Mesodermal cell (in vitro differentiated cells): ENCODE measurements at regions not wholly inside any gene's neighbourhood (a gene's known extent, or its start where the extent isn't known, plus 50 kb on each side); places are given as distances from the start of the nearest gene placed in this dataset.

ENCODE experiments used
- H3K27ac ChIP-seq: 2 replicates; pipeline ENCODE4 v1.7.0; 2013; ENCODE audit warnings: mild to moderate bottlenecking, low read depth, low read length, moderate library complexity; ENCODE audit not compliant: severe bottlenecking
- H3K36me3 ChIP-seq: 2 replicates; pipeline ENCODE4 v1.7.1; 2013; ENCODE audit warnings: mild to moderate bottlenecking, low read length, moderate library complexity; ENCODE audit not compliant: control insufficient read depth, insufficient read depth
- H3K4me1 ChIP-seq: one replicate; pipeline ENCODE4 v1.7.1; 2013; ENCODE audit warnings: mild to moderate bottlenecking, low read length; ENCODE audit not compliant: insufficient read depth, control insufficient read depth, poor library complexity, severe bottlenecking
- H3K4me3 ChIP-seq: 2 replicates; pipeline ENCODE4 v1.7.0; 2013; ENCODE audit warnings: low read length, control low read depth, mild to moderate bottlenecking; ENCODE audit not compliant: insufficient read depth, poor library complexity, severe bottlenecking; ENCODE audit errors: extremely low read depth
- H3K9me3 ChIP-seq: 2 replicates; pipeline ENCODE4 v1.7.1; 2013; ENCODE audit warnings: mild to moderate bottlenecking, low read length, moderate library complexity; ENCODE audit not compliant: control insufficient read depth
- WGBS, 2 experiments: methylation state at CpG; one replicate each; pipeline ENCODE4 v1.1.5; 2013; ENCODE audit warnings: missing lambda C conversion rate in 2 of 2; ENCODE audit not compliant: insufficient coverage in 2 of 2; 5-methylcytosine and 5-hydroxymethylcytosine counted together

DNA sequence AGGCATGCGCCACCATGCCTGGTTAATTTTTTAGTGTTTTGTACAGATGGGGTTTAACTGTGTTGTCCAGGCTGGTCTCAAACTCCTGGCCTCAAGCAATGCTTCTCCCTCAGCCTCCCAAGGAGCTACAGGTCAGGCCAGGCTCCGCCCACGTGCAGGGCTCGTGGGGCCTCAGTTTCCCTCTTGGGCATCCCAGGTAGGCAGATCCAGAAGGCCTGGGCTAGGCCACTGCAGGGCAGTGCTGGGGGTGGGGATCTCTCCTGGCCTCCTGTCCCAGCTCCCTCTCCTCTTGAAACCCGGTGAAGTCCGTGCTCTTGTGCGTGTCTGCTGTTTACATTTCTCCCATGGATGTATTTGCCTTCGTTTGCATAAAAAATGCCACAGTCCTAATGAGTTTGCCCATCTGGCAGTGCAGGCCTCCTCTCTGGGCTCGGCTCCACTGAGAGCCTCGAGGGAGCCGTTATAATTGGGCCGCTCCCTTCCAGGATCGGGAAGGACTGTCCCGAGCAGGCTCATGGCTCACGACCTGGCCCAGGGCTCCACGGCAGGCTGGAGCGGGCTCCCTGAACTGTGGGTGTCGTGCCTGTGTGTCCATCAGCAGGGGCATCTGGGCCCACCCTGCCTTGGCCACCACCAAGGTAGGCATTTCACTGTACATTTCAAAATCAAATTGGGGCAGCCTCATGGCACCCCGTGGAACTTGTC, 52.6 kb upstream of the RUFY1 start:
- Histone ChIP-seq H3K4me3 (no peak overlapping the region), H3K9me3 (no peaks in the 10 kb centered on the region), H3K4me1 (no peaks in the 10 kb centered on the region), H3K27ac (no peak overlapping the region), H3K36me3 (no peaks in the 10 kb centered on the region)
- WGBS, 2 experiments: 85 to 92% methylated on average over 15 of the region's 19 CpGs

DNA sequence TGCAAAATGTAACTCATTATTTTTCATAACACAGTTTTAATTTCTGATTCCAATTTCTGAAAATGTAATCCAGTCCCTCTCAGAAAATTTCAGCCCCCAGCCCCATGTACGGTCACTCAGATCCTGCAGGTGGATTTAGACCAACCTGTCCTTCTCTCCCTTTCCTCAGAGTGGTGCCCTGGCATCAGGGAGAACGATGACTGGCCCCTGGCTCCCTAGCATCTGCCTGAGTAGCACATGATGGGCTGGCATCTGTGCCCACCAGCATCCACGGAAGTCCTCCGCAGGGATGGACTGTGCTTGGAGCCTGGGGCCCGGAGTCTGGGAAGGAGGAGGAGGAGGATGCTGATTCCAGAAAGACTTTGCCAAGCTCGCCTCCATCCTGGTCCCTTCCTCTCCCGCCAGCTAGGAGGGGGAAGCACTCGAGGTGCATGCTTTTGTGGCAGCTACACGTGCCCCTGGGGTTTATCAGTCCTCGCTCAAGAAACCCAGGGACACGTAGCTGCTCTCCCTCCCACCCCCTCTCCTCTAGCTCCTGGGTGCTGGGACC, 54.4 kb upstream of the RUFY1 start:
- Histone ChIP-seq H3K4me1 (no peaks in the 10 kb centered on the region), H3K4me3 (no peak overlapping the region), H3K9me3 (no peaks in the 10 kb centered on the region), H3K27ac (no peak overlapping the region), H3K36me3 (no peaks in the 10 kb centered on the region)
- 85 to 94% methylated on average over 6 to 8 of the region's 11 CpGs for WGBS, 2 experiments

DNA sequence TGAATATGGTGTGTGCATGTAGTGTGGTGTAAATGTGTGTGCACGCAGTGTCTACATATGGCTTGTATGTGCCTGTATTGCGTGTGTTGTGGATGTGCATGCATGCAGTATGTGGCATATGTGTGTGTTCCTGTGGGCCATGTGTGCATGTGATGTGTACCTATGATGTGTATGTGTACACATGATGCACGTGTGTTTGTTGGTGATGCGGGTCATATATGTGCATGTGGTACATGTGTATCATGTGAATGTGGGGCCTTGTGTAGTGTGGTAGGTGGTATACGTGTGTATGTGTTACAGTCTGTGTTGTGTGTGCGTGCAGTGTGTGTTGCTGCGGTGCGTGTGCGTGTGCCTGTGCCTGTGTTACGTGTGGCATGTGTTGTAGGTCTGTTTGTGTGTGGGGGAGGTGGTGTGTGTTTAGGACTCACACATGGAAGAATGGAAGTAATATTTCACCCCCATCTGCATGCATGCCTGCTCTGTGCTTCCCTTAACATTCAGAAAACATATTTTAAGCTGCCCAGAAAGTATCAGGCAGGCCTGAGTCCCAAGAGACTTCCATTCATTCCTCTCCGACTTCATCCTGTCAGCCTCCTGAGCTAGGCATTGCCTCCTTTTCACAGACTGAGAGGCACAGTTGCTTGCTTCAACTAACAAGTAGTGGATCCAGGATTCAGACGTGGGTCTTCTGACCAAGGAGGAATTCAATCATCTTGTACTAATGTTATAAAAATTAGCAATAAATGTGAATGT, 55.4 kb upstream of the RUFY1 start:
- Histone ChIP-seq H3K36me3 (no peaks in the 10 kb centered on the region), H3K9me3 (no peaks in the 10 kb centered on the region), H3K27ac (no peak overlapping the region), H3K4me1 (no peaks in the 10 kb centered on the region), H3K4me3 (no peak overlapping the region)
- WGBS, 2 experiments: 86 to 93% methylated on average over 6 to 7 of the region's 12 CpGs

DNA sequence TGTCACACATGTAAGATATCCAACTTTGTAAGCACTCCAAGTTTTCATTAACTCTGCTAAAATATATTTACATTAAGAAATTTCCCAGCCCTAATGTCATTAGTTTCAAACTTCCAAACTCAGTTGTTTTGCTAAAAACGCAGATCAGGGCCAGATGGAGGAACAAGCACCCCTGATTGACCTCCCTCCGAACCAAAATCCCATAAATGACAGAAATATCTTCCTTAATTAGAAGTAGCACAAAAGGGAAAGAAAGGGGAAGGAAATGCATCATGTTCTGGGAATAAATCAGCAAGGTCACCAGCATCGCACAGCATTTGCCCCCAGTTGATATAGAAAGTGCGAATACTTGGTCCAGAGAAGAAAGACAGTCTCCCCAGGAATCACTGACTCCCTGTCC, 61.4 kb upstream of the RUFY1 start:
- no peaks in the 10 kb centered on the region for H3K4me1 ChIP-seq
- no peak overlapping the region for H3K4me3 ChIP-seq
- 86 to 100% methylated on average over 2 of the region's 4 CpGs for WGBS, 2 experiments
- H3K27ac ChIP-seq: no peak overlapping the region
- no peaks in the 10 kb centered on the region for H3K9me3 ChIP-seq
- no peaks in the 10 kb centered on the region for H3K36me3 ChIP-seq

DNA sequence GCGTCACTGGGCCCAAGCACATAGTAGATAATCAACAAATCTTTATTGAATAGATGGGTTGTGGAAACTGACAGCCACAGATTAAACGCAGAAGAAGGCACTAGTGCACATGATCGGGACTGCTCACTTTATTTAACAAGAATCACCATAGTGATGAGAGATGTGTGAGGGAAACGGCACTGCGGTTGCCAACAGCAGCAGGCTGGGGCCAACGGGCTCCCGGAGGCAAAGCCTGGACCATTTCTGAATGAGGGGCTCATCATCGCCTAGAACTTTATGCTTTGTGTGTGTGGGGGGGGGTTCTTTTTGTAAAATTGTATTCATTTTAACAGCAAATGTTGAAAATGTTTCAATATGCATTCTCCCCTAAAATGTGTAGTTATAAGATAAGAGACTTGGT, 61.9 kb upstream of the RUFY1 start:
- Histone ChIP-seq H3K9me3 (no peaks in the 10 kb centered on the region), H3K36me3 (no peaks in the 10 kb centered on the region), H3K4me3 (no peak overlapping the region), H3K27ac (no peak overlapping the region), H3K4me1 (no peaks in the 10 kb centered on the region)
- 95% methylated on average over 6 of the region's 8 CpGs; no CpG with 5 or more reads in 1 of the 2 experiments for WGBS, 2 experiments

DNA sequence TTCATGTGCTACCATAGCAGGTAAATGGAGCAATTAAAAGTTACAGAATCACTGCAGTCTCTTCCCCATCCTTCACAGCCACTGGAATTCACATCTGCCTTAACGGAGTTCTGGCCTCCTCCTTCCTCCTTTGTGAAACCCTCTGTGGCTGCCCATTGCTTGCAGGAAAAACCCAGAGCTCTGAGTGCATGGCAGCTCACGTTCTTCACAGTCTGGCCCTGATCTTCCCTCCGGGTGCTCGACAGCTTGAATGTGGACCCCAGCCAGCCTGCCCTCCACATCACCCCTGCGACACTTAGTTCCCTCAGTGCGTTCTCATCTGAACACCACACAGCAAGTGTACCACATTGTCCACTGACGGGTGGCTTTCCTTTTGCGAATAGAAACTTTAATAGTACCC, 63.2 kb upstream of the RUFY1 start:
- H3K9me3 ChIP-seq: no peaks in the 10 kb centered on the region
- no peaks in the 10 kb centered on the region for H3K4me1 ChIP-seq
- no peak overlapping the region for H3K27ac ChIP-seq
- H3K4me3 ChIP-seq: no peak overlapping the region
- no peaks in the 10 kb centered on the region for H3K36me3 ChIP-seq
- 92 to 94% methylated on average over 6 of the region's 8 CpGs for WGBS, 2 experiments

DNA sequence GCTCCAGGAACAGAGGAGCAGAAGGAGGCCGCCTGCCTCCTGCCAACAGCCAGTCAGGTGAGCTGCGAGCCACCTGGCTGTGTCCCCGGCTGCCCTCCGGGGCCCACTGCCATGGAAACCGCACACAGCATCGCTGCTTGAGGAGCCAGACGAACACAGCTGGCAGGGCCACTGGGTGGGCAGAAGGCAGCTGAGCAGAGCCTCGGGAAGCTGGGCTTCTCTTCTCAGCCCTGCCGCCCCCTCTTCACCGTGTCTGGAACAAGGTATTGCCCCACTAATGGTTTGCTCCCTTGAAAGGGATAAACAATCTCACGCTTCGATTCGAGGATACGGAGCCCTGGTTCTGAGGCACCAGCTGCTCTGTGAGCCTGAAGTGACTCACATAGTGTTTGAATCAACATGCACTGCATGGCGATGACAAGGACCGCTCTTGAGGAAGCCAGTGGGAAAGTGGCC, 63.7 kb upstream of the RUFY1 start:
- no peak overlapping the region for H3K4me3 ChIP-seq
- H3K4me1 ChIP-seq: no peaks in the 10 kb centered on the region
- 94 to 95% methylated on average over 16 of the region's 16 CpGs for WGBS, 2 experiments
- no peaks in the 10 kb centered on the region for H3K36me3 ChIP-seq
- H3K27ac ChIP-seq: no peak overlapping the region
- no peaks in the 10 kb centered on the region for H3K9me3 ChIP-seq

DNA sequence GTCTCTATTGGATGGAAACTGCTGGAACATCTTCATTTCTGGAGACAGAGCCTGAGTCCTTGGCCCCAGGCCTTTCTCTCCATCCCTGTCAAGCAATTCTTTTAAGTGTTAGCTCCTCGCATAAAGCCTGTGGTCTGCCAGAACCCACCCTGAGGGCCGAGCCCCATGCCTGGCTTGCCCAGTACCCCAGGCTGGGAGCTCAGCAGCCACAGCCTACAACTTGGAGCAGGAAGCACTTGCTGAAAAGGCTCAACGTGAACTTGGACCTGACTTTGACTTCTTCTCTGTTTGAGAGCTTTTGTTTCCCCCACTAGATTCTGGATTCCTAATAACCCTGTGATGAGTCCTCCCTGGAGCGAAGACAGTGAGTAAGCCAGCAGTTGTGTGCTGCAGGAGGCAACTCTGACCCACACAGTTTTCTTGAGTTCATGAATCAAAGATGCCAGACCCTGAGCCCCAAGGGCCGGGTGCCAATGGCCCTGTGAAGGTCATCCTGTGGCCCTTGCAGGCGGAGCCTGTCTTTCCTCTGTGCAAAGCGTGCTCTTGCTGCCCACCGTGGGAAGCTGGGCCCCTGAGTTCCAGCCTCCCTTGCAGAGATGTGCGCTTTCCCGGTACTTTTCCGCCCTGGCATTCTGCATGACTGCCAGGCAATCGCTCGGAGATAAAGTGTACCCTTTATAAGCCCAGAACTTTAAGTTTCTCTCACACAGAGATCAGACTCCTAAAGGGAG, 64.3 kb upstream of the RUFY1 start:
- Histone ChIP-seq H3K36me3 (no peaks in the 10 kb centered on the region), H3K9me3 (no peaks in the 10 kb centered on the region), H3K4me1 (no peaks in the 10 kb centered on the region), H3K4me3 (no peak overlapping the region), H3K27ac (no peak overlapping the region)
- 84 to 93% methylated on average over 8 to 13 of the region's 13 CpGs for WGBS, 2 experiments

DNA sequence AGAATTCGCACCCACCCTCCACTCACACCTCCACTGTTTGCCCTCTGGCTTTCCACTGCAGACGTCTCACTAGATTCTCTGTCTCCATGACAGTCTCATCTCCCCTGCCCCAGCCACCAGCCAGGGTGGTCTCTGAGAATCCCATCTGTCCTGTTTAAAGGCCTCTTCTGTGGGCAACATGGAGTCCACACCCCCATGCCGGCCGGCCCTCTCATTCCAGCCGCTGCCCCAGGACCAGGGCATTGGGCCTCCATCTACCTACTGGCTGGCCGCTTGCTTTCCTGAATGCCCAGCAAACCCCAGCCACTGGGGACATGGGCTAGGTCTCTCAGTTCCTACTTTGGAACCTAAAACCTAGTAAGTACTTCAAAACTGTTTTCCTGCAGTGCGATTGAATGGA, 65.6 kb upstream of the RUFY1 start:
- no peaks in the 10 kb centered on the region for H3K9me3 ChIP-seq
- H3K4me1 ChIP-seq: no peaks in the 10 kb centered on the region
- no peaks in the 10 kb centered on the region for H3K36me3 ChIP-seq
- H3K27ac ChIP-seq: no peak overlapping the region
- H3K4me3 ChIP-seq: no peak overlapping the region
- 92 to 98% methylated on average over 6 to 7 of the region's 7 CpGs for WGBS, 2 experiments

DNA sequence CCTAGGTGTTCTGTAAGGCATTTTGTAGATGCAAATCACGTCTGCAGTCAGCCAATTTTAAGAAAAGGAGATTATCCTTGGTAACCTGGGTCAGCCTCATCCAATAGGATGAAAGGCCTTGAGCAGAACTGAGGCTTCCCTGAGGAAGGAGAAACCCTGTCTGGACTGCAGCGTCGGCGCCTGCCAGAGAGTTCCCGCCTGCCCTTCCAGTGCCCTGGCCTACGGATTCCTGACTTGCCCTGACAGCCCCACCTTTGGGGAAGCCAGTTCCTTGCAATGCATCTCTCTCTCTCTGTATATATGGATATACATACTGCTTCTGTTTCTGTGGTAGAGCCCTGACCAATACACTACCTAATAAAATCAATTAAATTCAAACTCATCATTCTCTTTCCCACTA, 66.2 kb upstream of the RUFY1 start:
- H3K27ac ChIP-seq: no peak overlapping the region
- H3K9me3 ChIP-seq: no peaks in the 10 kb centered on the region
- H3K36me3 ChIP-seq: no peaks in the 10 kb centered on the region
- no peaks in the 10 kb centered on the region for H3K4me1 ChIP-seq
- 56 to 89% methylated on average over 3 of the region's 6 CpGs for WGBS, 2 experiments
- no peak overlapping the region for H3K4me3 ChIP-seq
